ENCODE measurements at regions not wholly inside any gene's neighbourhood (a gene's known extent, or its start where the extent isn't known, plus 50 kb on each side); places are given as distances from the start of the nearest gene placed in this dataset.
"Not testable (repeated sequence)": the region's sequence is repeated elsewhere in the genome, so short reads cannot be mapped to it uniquely, and the experiment has no call there.

DNA sequence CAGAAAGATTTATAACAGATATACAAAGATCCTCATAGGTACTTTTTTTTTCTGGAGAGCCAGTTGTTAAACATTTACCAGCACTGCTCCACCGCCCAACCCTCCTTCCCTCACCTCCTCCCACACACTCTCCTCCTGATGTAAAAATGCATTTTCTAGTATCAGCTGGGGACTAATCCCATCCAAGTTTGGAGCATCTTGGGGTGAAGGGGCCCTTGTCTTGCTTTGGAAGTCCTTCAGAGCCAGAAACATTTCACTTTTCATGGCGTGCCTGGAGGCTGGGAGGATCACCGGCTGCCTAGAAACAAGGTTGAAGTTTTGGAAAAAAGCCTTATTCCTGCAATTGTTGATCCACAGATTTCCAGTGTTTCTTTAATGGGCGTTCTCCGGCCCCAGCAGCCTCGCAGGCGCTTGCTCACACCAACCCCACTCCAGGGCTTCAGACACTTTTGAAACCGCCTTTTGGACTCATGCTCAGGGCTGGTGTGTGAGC, 165.1 kb upstream of the AFDN start:
- DNase-seq (ENCODE audit: low read depth in 4 of 4, low spot score in 3 of 4): no peak

DNA sequence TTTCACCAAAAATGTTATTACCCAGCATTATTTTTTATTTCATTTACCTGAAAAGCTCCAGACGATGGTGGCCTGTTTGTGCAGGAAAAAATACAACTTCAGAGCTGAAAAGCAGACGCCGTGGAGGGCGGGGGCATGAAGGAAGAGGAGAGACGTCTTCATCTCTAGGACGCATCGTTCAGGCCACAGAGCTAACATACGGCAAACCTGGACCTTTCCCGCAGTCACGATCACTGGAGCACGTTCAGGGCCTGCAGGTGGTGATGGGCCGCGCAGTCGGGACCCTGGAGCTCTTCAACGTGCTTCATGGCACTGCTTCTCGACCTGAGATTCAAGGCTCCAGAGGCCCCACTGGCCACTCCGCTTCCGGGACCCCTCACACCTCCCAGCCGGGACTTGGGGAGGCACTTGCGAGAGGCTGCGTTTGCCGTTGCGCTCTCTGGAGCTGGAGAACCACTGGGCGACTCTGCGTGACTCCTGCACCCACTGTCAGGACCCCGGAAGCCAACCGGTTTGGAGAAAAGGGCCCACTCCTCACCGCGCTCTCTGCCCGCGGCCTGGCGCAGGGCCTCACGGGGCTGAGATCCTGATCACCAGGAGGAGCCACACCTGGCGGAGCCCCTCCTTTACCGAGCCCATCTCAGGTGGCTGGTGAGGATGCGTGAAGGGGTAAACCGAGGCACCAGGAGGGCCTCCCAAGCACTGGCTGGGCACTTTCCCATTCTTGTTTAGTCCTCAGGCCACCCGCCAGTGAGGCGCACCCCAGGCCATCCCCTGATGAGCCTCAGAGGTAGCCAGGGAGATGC, 164.4 kb upstream of the AFDN start:
- no peak for DNase-seq (ENCODE audit: low read depth in 4 of 4, low spot score in 3 of 4)

- no peak for DNase-seq (ENCODE audit: low read depth in 4 of 4, low spot score in 3 of 4)
Observed at GRCh38 chr6:167662881-167663205, 163.9 kb upstream of the AFDN start.

GRCh38 chr6:167663316-167663715, 163.4 kb upstream of the AFDN start:
- DNase-seq (ENCODE audit: low read depth in 4 of 4, low spot score in 3 of 4): no peak

DNA sequence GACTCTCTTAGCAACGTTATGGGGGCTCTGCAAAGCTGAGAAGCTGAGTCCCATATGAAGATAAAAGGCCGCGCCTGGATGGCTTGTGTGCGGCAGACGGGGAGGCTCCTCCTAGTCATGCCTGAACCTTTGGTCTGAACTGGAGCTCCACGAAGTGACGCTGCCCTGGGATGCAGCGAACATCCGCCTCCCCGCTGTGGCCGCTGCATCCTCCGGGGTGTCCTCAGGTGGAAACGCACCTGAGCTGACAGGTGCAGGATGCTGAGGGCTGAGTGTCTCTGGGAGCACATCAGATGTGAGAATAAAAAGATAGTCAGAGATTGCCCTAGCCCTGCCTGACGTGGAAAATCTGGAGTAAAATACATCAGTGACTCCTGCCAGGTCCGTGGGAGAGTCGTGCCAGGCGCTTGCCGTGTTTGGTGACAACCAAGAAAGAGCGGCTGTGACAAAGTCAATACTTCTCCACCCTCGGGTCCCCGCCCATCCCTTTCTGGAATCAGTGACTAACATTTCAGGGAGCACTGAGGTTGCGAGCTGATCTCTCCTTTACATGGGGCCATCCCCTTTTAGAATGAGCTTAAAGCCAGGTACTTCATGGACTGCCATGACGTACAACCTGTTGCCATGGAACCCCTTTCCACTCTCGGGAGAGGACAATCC, 162.8 kb upstream of the AFDN start:
- DNase-seq (ENCODE audit: low read depth in 4 of 4, low spot score in 3 of 4): no peak

- no peak for DNase-seq (ENCODE audit: low read depth in 4 of 4, low spot score in 3 of 4)
Observed at GRCh38 chr6:167664678-167665660, 161.7 kb upstream of the AFDN start.

- no peak for DNase-seq (ENCODE audit: low read depth in 4 of 4, low spot score in 3 of 4)
Observed at GRCh38 chr6:167665698-167666330, 160.9 kb upstream of the AFDN start.

DNA sequence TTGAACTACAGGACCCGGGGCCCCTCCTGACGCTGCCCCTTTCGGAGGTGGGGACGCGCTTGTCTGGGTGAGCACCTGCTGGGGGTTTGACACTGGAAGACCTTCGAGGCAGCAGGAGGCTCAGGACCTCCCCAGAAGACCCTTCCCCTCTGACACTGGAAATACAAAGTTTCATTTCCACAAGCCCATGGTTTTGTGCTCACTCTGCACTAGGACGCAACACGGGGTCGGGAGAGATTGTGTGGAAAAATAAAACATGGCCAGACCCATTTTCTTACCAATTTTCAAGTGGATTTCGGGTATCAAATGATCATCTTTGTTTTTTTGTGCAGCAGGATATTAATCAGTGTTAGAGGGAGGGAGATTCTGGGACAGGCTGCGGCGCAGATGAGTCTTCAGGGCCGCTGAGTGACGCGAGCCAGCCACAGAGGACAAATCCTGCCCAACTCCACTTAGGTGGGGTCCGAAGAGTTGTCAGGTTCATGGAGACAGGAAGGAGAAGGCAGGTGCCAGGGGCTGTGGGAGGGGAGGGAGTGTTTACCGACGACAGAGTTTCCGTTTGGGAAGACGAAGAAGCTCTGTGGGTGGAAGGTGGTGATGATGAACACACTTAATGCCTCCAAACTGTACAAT, 160.0 kb upstream of the AFDN start:
- no peak for DNase-seq (ENCODE audit: low read depth in 4 of 4, low spot score in 3 of 4)

DNA sequence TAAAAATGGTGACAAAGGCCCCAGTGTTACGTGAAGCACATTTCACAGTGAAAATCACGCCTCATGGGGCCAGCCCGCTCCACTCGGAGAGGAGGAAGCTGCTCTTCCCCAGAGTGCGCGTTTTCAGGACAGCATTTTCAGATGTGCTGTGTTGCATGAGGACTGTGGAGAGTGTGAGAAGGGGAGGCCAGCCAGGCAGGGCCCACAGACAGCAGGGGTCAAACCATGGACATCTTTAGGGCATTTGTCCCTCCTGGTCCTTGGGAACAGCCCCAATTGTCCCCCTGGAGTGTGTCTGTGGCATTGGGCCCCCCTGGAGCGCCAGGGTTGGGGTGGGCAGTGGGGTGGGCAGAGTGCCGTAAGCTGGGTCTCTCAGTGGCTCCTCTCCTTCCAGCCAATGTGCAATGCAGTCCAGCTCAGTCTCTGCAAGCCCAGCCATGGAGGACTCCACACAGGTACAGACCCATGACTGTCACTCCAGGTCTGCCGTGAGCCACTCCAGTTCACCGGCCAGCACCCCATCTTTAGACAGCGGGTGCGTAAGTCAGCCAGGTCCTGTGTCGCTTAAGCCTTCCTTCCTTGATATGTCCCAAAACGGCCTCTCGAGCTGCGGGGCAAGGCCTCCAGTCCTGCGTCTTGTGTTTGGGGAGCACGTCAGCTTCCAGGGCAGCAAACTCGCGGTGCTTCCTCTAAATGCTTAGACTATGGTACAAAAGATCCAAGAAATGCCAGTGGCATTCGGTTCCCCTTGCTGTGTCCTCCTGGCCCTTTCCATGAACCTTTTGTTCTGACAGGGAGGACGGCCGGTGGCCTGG, 159.3 kb upstream of the AFDN start:
- no peak for DNase-seq (ENCODE audit: low read depth in 4 of 4, low spot score in 3 of 4)

- no peak for DNase-seq (ENCODE audit: low read depth in 4 of 4, low spot score in 3 of 4)
Observed at GRCh38 chr6:167668019-167668753, 158.5 kb upstream of the AFDN start.

DNA sequence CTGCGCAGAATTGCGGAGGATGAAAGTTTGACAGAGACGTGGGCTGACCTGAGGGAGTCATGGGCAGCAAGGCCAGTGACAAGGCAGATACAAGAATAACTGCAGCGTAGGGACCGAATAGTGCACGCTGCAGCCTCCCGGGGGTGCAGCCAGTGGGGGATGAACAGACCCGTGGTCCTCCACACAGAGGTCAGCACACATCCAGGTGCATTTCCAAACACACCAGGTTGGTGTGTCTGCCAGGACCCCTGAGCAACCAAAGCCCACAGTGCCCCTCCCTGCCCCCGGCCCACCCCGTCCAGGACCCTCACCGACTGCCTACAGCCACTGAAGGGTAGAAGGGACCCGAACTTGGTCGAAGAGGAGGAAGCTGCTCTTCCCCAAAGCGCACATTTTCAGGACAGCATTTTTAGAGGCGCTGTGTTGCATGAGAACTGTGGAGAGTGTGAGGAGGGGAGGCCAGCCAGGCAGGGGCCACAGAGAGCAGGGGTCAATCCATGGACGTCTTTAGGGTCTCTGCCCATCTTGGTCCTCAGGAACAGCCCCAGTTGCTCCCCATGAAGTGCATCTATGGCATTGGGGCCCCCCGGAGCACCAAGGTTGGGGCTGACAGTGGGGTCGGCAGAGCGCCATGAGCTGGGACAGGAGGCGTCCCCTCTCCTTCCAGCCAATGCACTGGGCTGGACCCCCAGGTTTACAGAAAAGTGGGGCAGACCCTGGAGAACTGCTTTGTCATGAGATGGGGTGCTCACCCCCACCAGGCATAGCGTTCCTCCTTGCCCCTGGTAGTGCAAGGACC, 157.8 kb upstream of the AFDN start:
- no peak for DNase-seq (ENCODE audit: low read depth in 4 of 4, low spot score in 3 of 4)

- no peak for DNase-seq (ENCODE audit: low read depth in 4 of 4, low spot score in 3 of 4)
Observed at GRCh38 chr6:167669553-167669849, 157.2 kb upstream of the AFDN start.

DNA sequence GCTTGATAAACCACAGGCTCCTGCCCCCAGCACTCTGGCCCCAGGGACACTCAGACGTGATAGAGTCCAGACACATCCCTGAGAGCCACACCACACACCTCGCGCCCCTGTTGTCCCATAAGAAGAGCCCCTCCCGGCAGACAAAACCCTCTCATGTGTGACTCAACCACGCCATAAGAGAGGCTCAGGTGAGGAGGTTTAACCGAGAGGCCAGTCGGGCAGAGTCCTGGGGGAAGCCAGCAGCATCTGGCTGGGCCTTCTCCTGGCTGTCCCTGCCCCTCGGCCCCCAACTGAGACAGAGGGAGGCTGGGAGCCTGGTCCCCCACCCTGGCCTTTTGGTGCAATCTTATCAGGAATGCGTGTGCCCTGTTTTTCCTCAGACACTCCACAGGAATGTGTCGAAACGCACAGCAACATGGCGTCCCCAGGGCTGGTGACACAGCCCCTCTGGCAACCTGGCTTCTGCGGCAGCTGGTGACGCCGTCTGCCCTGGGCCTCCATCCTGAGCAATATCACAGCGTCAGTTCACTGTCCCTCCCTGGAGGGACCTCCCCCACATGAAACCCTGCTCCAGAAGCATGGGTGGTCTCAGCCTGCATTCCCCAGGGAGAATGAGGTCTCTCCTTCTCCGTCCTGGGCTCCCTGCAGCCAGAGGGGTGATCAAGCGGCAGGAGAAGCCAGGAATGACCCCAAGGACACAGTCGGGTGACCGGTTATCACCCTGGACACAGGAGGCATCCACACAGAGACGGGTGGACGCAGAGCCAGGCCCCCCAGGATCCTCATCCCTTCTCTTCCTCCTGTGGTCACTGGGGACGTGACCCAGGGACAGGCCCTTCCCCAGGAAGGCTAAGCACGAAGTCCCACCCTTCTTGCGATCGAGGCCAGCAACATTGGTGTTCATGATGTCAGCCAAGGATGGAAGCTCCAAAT, 156.6 kb upstream of the AFDN start:
- no peak for DNase-seq (ENCODE audit: low read depth in 4 of 4, low spot score in 3 of 4)

DNA sequence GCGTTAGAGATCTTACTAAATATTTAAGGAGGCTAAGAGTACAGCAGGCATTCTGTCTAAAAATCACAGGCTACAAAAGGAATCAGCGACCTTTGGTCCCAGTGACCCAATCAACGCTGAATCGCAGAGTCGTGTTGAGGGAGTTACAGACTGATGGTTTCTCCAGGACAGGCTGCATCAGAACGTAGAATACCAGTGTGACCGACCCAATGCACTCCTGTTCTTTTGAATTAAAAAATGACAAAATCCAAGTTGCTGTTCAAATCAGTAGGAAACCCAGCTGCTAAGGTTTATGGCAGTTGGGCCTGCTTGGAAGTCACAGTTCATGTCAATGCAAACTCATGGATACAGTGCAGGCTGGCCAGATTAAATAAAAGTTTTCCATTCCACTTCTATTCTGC, 155.8 kb upstream of the AFDN start:
- no peak for DNase-seq (ENCODE audit: low read depth in 4 of 4, low spot score in 3 of 4)

GRCh38 chr6:167671379-167671976, 155.2 kb upstream of the AFDN start:
- not testable (repeated sequence) for DNase-seq (ENCODE audit: low read depth in 4 of 4, low spot score in 3 of 4)

DNA sequence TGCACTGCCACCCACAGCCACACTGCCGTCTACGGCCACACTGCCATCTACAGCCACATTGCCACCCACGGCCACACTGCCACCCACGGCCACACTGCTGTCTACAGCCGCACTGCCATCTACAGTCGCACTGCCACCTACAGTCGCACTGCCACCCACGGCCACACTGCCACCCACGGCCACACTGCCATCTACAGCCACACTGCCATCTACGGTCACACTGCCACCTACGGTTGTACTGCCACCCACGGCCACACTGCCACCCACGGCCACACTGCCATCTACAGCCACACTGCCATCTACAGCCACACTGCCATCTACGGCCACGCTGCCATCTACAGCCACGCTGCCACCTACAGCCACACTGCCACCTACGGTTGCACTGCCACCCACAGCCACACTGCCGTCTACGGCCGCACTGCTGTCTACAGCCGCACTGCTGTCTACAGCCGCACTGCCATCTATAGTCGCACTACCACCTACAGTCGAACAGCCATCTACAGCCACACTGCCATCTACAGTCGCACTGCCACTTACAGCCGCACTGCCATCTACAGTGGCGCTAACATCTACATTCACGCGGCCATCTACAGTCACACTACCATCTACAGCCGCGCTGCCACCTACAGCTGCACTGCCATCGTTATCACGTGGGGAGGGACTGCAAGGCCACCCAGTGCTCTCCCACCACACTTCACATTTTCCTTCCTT, 154.6 kb upstream of the AFDN start:
- no peak for DNase-seq (ENCODE audit: low read depth in 4 of 4, low spot score in 3 of 4)
